ENCODE measurements at regions not wholly inside any gene's neighbourhood (a gene's known extent, or its start where the extent isn't known, plus 50 kb on each side); places are given as distances from the start of the nearest gene placed in this dataset.

Small RNA genes in the stretch of these regions (small RNA-seq; reads per million reads assigned to genes)
- 0.74 reads per million, percentile 25 among the genes with 10 or more reads in this experiment for gene RNA5SP283 (ENCODE audit: low read depth, low replicate concordance)
